Breast epithelium (tissue), 4 donors: ENCODE measurements at regions not wholly inside any gene's neighbourhood (a gene's known extent, or its start where the extent isn't known, plus 50 kb on each side); places are given as distances from the start of the nearest gene placed in this dataset.

Experiments used
- DNase-seq, 2 donors: peaks; one replicate each; pipeline ENCODE4 v3.0.0-alpha.2; 2019; ENCODE audit warnings: low spot score in 2 of 2
- H3K27ac ChIP-seq, 2 donors: fragments of 200-600 bp; sonication (generic) in 1 of 2; one replicate each; pipeline ENCODE4 v1.5.1; 2016 to 2019; ENCODE audit warnings: mild to moderate bottlenecking in 1 of 2
- H3K27me3 ChIP-seq, 2 donors: fragments of 200-600 bp; sonication (generic) in 1 of 2; one replicate each; pipeline versions ENCODE4 v1.5.1 to v1.6.0; 2017 to 2019; ENCODE audit warnings: control low read depth in 1 of 2, mild to moderate bottlenecking in 1 of 2
- H3K36me3 ChIP-seq: fragments of 200-600 bp; one replicate; pipeline ENCODE4 v1.5.1; 2019
- H3K4me1 ChIP-seq, 2 donors: fragments of 200-600 bp; sonication (generic); one replicate each; pipeline ENCODE4 v1.5.1; 2016 to 2019; ENCODE audit warnings: control low read depth in 1 of 2
- H3K4me3 ChIP-seq, 3 donors: fragments of 200-600 bp; sonication (generic); 1 replicate in 2 of 3; 2 replicates in 1 of 3; pipeline ENCODE4 v1.5.1; 2016 to 2019; ENCODE audit warnings: mild to moderate bottlenecking in 3 of 3, moderate library complexity in 2 of 3
- H3K9me3 ChIP-seq, 2 donors: fragments of 200-600 bp; sonication (generic) in 1 of 2; one replicate each; pipeline ENCODE4 v1.5.1; 2016 to 2019; ENCODE audit warnings: control low read depth in 1 of 2
- CTCF ChIP-seq, 3 donors: fragments of 450-650 bp; IDR thresholded peaks; one replicate each; pipeline ENCODE4 v1.5.1; 2016 to 2017; ENCODE audit warnings: antibody characterized with exemption in 3 of 3, mild to moderate bottlenecking in 3 of 3, moderate library complexity in 3 of 3
- POLR2A ChIP-seq: fragments of 450-650 bp; IDR thresholded peaks from one replicate; pipeline ENCODE4 v1.6.1; 2016; ENCODE audit warnings: antibody characterized with exemption, mild to moderate bottlenecking, moderate library complexity
- POLR2AphosphoS5 ChIP-seq, 3 donors: sonication (generic); formaldehyde crosslinking; IDR thresholded peaks; one replicate each; pipeline ENCODE4 v1.6.1; 2017; ENCODE audit warnings: antibody characterized with exemption in 3 of 3
- intact Hi-C: fragments of 100-400 bp; cut with DNase I; formaldehyde crosslinking; loops from one replicate; pipeline ENCODE4 v1.15.1; 2023; ENCODE audit warnings: low total_unique reads

GRCh38 chr2:238726670-238727584, 121.0 kb upstream of the TWIST2 start:
- no peak for DNase-seq
- peak overlapping the region; percentile 84 to 93 for H3K27ac ChIP-seq
- intact Hi-C loops = no loop called here
- H3K9me3 ChIP-seq = no peaks in the 10 kb centered on the region
- H3K36me3 ChIP-seq = no peaks in the 10 kb centered on the region
- H3K4me1 ChIP-seq = peaks cover 0 to 5% of the 10 kb centered on the region in 2 donors
- no peaks in the 10 kb centered on the region for H3K27me3 ChIP-seq
- H3K4me3 ChIP-seq = no peak overlapping the region
- no peak for TF ChIP-seq POLR2AphosphoS5 (IDR thresholded peaks at IDR 0.05)
- TF ChIP-seq CTCF (IDR thresholded peaks at IDR 0.05) = no peak
- TF ChIP-seq POLR2A = no peak

- DNase-seq = peak in 1 of 2 donors; percentile 49
- intact Hi-C loops = no loop called here
Observed at GRCh38 chr2:238727585-238728329, 120.1 kb upstream of the TWIST2 start.

GRCh38 chr2:238728330-238729260, 119.3 kb upstream of the TWIST2 start:
- peak overlapping the region; percentile 84 to 93 for H3K27ac ChIP-seq
- H3K4me3 ChIP-seq = no peak overlapping the region
- H3K9me3 ChIP-seq = no peaks in the 10 kb centered on the region
- intact Hi-C loops = no loop called here
- peak in 1 of 2 donors; percentile 36 for DNase-seq
- H3K36me3 ChIP-seq = no peaks in the 10 kb centered on the region
- no peaks in the 10 kb centered on the region for H3K27me3 ChIP-seq
- peaks cover 0 to 5% of the 10 kb centered on the region in 2 donors for H3K4me1 ChIP-seq
- TF ChIP-seq POLR2AphosphoS5 (IDR thresholded peaks at IDR 0.05) (peak in 2 of 3 donors; percentile 25 to 67), CTCF (IDR thresholded peaks at IDR 0.05) (no peak)

More at GRCh38 chr2:238727585-238728329, 120.1 kb upstream of the TWIST2 start:
- no peak overlapping the region for H3K4me3 ChIP-seq
- H3K36me3 ChIP-seq = no peaks in the 10 kb centered on the region
- TF ChIP-seq POLR2A (no peak), POLR2AphosphoS5 (IDR thresholded peaks at IDR 0.05) (no peak), CTCF (IDR thresholded peaks at IDR 0.05) (no peak)
- H3K4me1 ChIP-seq = peaks cover 0 to 5% of the 10 kb centered on the region in 2 donors
- H3K9me3 ChIP-seq = no peaks in the 10 kb centered on the region
- H3K27ac ChIP-seq = peak overlapping the region; percentile 84 to 93
- H3K27me3 ChIP-seq = no peaks in the 10 kb centered on the region

GRCh38 chr2:238729261-238729935, 118.5 kb upstream of the TWIST2 start:
- no peaks in the 10 kb centered on the region for H3K9me3 ChIP-seq
- intact Hi-C loops = no loop called here
- no peaks in the 10 kb centered on the region for H3K36me3 ChIP-seq
- H3K27me3 ChIP-seq = no peaks in the 10 kb centered on the region
- no peak overlapping the region for H3K4me3 ChIP-seq
- no peak for DNase-seq
- H3K27ac ChIP-seq = peak overlapping the region; percentile 84 to 93
- TF ChIP-seq POLR2A (no peak), POLR2AphosphoS5 (IDR thresholded peaks at IDR 0.05) (no peak), CTCF (IDR thresholded peaks at IDR 0.05) (no peak)
- H3K4me1 ChIP-seq = peaks cover 0 to 5% of the 10 kb centered on the region in 2 donors
